ENCODE measurements at regions not wholly inside any gene's neighbourhood (a gene's known extent, or its start where the extent isn't known, plus 50 kb on each side); places are given as distances from the start of the nearest gene placed in this dataset.

DNA sequence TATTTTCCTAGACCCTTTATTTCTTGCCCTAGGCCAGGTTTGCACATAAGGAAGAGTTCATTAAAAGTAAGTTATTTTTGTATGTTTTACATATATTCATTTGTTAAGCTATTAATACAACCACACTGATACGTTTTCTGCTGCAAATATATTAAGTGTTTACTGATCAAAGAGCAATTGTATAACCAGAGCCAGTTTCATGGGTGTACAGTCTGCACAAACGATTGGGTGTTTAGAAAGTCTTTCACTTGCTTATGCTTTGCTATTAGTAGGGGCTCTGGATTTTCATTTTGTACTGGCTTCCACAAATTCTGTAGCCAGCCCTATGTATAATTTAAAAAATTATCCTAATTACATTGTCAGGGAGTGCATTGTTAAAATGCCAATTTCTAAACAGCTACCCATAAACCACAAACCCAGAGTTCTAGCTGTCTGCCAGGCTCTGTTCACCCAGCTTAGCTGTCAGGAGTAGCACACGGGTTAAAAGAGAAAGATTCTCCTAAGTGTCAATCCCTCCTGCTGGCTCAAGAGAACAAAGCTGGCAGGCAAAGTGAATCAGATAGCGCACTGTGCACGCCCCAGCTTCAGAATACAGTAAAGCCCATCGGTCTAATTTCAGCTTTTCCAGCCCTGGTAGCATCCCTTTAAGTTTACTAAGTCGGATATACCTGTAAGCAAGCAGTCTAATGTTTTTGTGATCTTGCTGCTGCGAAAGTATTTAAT, 151.0 kb upstream of the LMO3 start (continued):
- TF ChIP-seq, protein P1, sequence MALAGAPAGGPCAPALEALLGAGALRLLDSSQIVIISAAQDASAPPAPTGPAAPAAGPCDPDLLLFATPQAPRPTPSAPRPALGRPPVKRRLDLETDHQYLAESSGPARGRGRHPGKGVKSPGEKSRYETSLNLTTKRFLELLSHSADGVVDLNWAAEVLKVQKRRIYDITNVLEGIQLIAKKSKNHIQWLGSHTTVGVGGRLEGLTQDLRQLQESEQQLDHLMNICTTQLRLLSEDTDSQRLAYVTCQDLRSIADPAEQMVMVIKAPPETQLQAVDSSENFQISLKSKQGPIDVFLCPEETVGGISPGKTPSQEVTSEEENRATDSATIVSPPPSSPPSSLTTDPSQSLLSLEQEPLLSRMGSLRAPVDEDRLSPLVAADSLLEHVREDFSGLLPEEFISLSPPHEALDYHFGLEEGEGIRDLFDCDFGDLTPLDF (CRISPR knock-in tag; IDR thresholded peaks at IDR 0.05): no peak
- TF ChIP-seq EMX1 (CRISPR knock-in tag; IDR thresholded peaks at IDR 0.05): no peak
- no peak for TF ChIP-seq ZBTB21 (CRISPR knock-in tag; IDR thresholded peaks at IDR 0.05; ENCODE audit: borderline replicate concordance)
- TF ChIP-seq, protein P2, sequence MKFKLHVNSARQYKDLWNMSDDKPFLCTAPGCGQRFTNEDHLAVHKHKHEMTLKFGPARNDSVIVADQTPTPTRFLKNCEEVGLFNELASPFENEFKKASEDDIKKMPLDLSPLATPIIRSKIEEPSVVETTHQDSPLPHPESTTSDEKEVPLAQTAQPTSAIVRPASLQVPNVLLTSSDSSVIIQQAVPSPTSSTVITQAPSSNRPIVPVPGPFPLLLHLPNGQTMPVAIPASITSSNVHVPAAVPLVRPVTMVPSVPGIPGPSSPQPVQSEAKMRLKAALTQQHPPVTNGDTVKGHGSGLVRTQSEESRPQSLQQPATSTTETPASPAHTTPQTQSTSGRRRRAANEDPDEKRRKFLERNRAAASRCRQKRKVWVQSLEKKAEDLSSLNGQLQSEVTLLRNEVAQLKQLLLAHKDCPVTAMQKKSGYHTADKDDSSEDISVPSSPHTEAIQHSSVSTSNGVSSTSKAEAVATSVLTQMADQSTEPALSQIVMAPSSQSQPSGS (CRISPR knock-in tag; IDR thresholded peaks at IDR 0.05; ENCODE audit: borderline replicate concordance, low read depth): no peak
- no peak for TF ChIP-seq ATF1 (CRISPR knock-in tag; IDR thresholded peaks at IDR 0.05)
- TF ChIP-seq SP1 (CRISPR knock-in tag; conservative IDR thresholded peaks at IDR 0.05): no peak
- no peak for TF ChIP-seq NFYB (CRISPR knock-in tag; conservative IDR thresholded peaks at IDR 0.05; ENCODE audit: low read depth)
- TF ChIP-seq, protein P3, sequence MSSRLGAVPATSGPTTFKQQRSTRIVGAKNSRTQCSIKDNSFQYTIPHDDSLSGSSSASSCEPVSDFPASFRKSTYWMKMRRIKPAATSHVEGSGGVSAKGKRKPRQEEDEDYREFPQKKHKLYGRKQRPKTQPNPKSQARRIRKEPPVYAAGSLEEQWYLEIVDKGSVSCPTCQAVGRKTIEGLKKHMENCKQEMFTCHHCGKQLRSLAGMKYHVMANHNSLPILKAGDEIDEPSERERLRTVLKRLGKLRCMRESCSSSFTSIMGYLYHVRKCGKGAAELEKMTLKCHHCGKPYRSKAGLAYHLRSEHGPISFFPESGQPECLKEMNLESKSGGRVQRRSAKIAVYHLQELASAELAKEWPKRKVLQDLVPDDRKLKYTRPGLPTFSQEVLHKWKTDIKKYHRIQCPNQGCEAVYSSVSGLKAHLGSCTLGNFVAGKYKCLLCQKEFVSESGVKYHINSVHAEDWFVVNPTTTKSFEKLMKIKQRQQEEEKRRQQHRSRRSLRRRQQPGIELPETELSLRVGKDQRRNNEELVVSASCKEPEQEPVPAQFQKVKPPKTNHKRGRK (CRISPR knock-in tag; IDR thresholded peaks at IDR 0.05; ENCODE audit: borderline replicate concordance): no peak

DNA sequence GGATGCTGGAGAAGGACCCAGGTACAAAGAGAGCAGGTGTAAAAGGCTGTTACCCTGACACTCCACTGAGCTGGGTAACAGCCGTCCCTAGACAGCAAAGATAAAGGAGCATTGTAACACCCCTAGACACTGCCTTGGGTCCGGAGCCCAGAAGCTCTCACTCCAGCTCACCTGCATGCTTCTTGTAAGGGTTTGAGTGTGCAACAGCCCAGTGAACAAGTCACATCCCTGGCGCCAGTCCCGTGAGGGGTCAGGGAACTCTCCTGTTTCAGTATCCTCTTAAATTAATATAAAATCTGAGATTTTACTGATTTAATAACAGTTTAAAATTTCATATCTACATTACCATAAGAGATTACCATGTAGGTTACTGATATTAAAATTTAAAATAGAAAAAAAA, 124.8 kb upstream of the LMO3 start:
- H3K4me3 Mint-ChIP-seq: no peak overlapping the region
- no peak for TF ChIP-seq CBFB (CRISPR knock-in tag; IDR thresholded peaks at IDR 0.05; ENCODE audit: low read depth)
- TF ChIP-seq, protein P2 (CRISPR knock-in tag; IDR thresholded peaks at IDR 0.05; ENCODE audit: borderline replicate concordance, low read depth): no peak
- no peak for TF ChIP-seq PRRX2 (CRISPR knock-in tag; IDR thresholded peaks at IDR 0.05)
- TF ChIP-seq ZNF317 (CRISPR knock-in tag; IDR thresholded peaks at IDR 0.05; ENCODE audit: borderline replicate concordance, low read depth): no peak
- ChIA-PET CTCF (interaction anchor here (0.6 kb wide), 1 partner anchor 25 kb away, joined by 6 read pairs; no protein-coding TSS in a partner anchor), POLR2A (no interaction called here)
- H3K27me3 Mint-ChIP-seq (ENCODE audit: low read depth): no peaks in the 10 kb centered on the region
- ATAC-seq (no peak), DNase-seq (ENCODE audit: low spot score) (no peak)
- H3K9me3 Mint-ChIP-seq: peaks cover 6% of the 10 kb centered on the region
- no peaks in the 10 kb centered on the region for H3K4me1 Mint-ChIP-seq
- no peak overlapping the region for H3K27ac Mint-ChIP-seq
- H3K36me3 Mint-ChIP-seq: no peaks in the 10 kb centered on the region

DNA sequence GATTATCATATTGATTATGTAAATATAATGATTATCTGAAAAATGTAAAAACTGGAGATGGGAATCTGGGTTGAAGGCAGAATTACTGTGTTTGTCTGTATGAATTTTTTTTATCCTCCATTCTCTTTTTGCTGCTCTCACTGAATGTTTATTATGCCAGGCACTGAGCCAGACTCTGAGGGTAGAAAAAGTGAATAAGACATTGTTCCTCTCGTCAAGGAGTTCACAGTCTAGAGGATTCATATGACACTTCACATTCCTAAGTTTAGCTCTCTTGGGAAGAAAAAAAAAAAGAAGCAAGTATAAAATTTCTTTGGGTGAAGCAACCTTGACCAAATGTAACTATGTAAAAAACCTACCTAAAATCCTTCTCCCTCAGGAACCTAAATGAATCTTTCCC, 120.9 kb upstream of the LMO3 start:
- Mint-ChIP-seq H3K27me3 (ENCODE audit: low read depth) (no peaks in the 10 kb centered on the region), H3K4me1 (no peaks in the 10 kb centered on the region), H3K36me3 (no peaks in the 10 kb centered on the region), H3K9me3 (no peaks in the 10 kb centered on the region), H3K4me3 (no peak overlapping the region), H3K27ac (no peak overlapping the region)
- DNase-seq (ENCODE audit: low spot score): no peak
- ATAC-seq: no peak
- ChIA-PET CTCF (no interaction called here), POLR2A (no interaction called here)
- no peak for TF ChIP-seq ZNF671 (CRISPR knock-in tag; IDR thresholded peaks at IDR 0.05)
- no peak for TF ChIP-seq ELF4 (CRISPR knock-in tag; IDR thresholded peaks at IDR 0.05; ENCODE audit: low read depth)
- TF ChIP-seq, protein P4, sequence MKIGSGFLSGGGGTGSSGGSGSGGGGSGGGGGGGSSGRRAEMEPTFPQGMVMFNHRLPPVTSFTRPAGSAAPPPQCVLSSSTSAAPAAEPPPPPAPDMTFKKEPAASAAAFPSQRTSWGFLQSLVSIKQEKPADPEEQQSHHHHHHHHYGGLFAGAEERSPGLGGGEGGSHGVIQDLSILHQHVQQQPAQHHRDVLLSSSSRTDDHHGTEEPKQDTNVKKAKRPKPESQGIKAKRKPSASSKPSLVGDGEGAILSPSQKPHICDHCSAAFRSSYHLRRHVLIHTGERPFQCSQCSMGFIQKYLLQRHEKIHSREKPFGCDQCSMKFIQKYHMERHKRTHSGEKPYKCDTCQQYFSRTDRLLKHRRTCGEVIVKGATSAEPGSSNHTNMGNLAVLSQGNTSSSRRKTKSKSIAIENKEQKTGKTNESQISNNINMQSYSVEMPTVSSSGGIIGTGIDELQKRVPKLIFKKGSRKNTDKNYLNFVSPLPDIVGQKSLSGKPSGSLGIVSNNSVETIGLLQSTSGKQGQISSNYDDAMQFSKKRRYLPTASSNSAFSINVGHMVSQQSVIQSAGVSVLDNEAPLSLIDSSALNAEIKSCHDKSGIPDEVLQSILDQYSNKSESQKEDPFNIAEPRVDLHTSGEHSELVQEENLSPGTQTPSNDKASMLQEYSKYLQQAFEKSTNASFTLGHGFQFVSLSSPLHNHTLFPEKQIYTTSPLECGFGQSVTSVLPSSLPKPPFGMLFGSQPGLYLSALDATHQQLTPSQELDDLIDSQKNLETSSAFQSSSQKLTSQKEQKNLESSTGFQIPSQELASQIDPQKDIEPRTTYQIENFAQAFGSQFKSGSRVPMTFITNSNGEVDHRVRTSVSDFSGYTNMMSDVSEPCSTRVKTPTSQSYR (CRISPR knock-in tag; IDR thresholded peaks at IDR 0.05): no peak
- no peak for TF ChIP-seq NFATC4 (CRISPR knock-in tag; IDR thresholded peaks at IDR 0.05)
- TF ChIP-seq, protein P5, sequence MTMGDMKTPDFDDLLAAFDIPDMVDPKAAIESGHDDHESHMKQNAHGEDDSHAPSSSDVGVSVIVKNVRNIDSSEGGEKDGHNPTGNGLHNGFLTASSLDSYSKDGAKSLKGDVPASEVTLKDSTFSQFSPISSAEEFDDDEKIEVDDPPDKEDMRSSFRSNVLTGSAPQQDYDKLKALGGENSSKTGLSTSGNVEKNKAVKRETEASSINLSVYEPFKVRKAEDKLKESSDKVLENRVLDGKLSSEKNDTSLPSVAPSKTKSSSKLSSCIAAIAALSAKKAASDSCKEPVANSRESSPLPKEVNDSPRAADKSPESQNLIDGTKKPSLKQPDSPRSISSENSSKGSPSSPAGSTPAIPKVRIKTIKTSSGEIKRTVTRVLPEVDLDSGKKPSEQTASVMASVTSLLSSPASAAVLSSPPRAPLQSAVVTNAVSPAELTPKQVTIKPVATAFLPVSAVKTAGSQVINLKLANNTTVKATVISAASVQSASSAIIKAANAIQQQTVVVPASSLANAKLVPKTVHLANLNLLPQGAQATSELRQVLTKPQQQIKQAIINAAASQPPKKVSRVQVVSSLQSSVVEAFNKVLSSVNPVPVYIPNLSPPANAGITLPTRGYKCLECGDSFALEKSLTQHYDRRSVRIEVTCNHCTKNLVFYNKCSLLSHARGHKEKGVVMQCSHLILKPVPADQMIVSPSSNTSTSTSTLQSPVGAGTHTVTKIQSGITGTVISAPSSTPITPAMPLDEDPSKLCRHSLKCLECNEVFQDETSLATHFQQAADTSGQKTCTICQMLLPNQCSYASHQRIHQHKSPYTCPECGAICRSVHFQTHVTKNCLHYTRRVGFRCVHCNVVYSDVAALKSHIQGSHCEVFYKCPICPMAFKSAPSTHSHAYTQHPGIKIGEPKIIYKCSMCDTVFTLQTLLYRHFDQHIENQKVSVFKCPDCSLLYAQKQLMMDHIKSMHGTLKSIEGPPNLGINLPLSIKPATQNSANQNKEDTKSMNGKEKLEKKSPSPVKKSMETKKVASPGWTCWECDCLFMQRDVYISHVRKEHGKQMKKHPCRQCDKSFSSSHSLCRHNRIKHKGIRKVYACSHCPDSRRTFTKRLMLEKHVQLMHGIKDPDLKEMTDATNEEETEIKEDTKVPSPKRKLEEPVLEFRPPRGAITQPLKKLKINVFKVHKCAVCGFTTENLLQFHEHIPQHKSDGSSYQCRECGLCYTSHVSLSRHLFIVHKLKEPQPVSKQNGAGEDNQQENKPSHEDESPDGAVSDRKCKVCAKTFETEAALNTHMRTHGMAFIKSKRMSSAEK (CRISPR knock-in tag; IDR thresholded peaks at IDR 0.05; ENCODE audit: borderline replicate concordance): no peak
